22Rv1 (cell line): ENCODE measurements at regions not wholly inside any gene's neighbourhood (a gene's known extent, or its start where the extent isn't known, plus 50 kb on each side); places are given as distances from the start of the nearest gene placed in this dataset.

Experiments used
- ZFX ChIP-seq: fragments of 450-650 bp; IDR thresholded peaks from 2 replicates; pipeline ENCODE4 v1.6.1; 2017; ENCODE audit warnings: antibody characterized with exemption, borderline replicate concordance
- TF ChIP-seq, protein P1 (sequence below): fragments of 450-650 bp; IDR thresholded peaks from 2 replicates; pipeline ENCODE4 v1.5.1; 2017; ENCODE audit warnings: mild to moderate bottlenecking

- TF ChIP-seq ZFX = no peak
- TF ChIP-seq, protein P1, sequence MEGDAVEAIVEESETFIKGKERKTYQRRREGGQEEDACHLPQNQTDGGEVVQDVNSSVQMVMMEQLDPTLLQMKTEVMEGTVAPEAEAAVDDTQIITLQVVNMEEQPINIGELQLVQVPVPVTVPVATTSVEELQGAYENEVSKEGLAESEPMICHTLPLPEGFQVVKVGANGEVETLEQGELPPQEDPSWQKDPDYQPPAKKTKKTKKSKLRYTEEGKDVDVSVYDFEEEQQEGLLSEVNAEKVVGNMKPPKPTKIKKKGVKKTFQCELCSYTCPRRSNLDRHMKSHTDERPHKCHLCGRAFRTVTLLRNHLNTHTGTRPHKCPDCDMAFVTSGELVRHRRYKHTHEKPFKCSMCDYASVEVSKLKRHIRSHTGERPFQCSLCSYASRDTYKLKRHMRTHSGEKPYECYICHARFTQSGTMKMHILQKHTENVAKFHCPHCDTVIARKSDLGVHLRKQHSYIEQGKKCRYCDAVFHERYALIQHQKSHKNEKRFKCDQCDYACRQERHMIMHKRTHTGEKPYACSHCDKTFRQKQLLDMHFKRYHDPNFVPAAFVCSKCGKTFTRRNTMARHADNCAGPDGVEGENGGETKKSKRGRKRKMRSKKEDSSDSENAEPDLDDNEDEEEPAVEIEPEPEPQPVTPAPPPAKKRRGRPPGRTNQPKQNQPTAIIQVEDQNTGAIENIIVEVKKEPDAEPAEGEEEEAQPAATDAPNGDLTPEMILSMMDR = no peak
Measured at GRCh38 chr4:26218677-26219605, 101.9 kb upstream of the RBPJ start.
